SK-N-MC (cell line): ENCODE measurements at regions not wholly inside any gene's neighbourhood (a gene's known extent, or its start where the extent isn't known, plus 50 kb on each side); places are given as distances from the start of the nearest gene placed in this dataset.

Experiments used
- EZH2 ChIP-seq: fragments of 200-600 bp; sonication (generic); IDR thresholded peaks from one replicate; pipeline ENCODE4 v1.6.1; 2017; ENCODE audit warnings: antibody characterized with exemption
- FOXP2 ChIP-seq: optimal IDR thresholded peaks from 2 replicates; pipeline ENCODE3; 2011; ENCODE audit warnings: mild to moderate bottlenecking, moderate library complexity; ENCODE audit not compliant: insufficient read depth; ENCODE audit errors: extremely low read length, control extremely low read depth
- POLR2AphosphoS5 ChIP-seq: IDR thresholded peaks from 2 replicates; pipeline ENCODE4 v1.6.1; 2012; ENCODE audit warnings: mild to moderate bottlenecking, low read depth, low read length, borderline replicate concordance

- no peak for TF ChIP-seq EZH2
- no peak for TF ChIP-seq POLR2AphosphoS5
- no peak for TF ChIP-seq FOXP2
These were observed 86.7 kb downstream of the TNFAIP3 start for GRCh38 chr6:137953761-137954160.
